ENCODE measurements at regions not wholly inside any gene's neighbourhood (a gene's known extent, or its start where the extent isn't known, plus 50 kb on each side); places are given as distances from the start of the nearest gene placed in this dataset.
"Not testable (repeated sequence)": the region's sequence is repeated elsewhere in the genome, so short reads cannot be mapped to it uniquely, and the experiment has no call there.

- TF ChIP-seq CTCF (IDR thresholded peaks at IDR 0.05; ENCODE audit: insufficient read depth, low read length); REST (IDR thresholded peaks at IDR 0.05; ENCODE audit: insufficient replicate concordance, low read depth); POLR2AphosphoS5 (IDR thresholded peaks at IDR 0.05; ENCODE audit: low read depth); SPI1 (IDR thresholded peaks at IDR 0.05; ENCODE audit: borderline replicate concordance, low read depth): not testable (repeated sequence)
Measured at GRCh38 chr1:96152957-96153356, 568.6 kb upstream of the PTBP2 start.
